HG03025 (cell line): ENCODE measurements at regions not wholly inside any gene's neighbourhood (a gene's known extent, or its start where the extent isn't known, plus 50 kb on each side); places are given as distances from the start of the nearest gene placed in this dataset.
"Not testable (repeated sequence)": the region's sequence is repeated elsewhere in the genome, so short reads cannot be mapped to it uniquely, and the experiment has no call there.

Experiments
- ATAC-seq: cut with Tn5 transposase; IDR thresholded peaks from one replicate; pipeline ENCODE4 v1.9.1; 2021; ENCODE audit warnings: mild to moderate bottlenecking, moderate library complexity; ENCODE audit not compliant: unreplicated experiment, low FRiP score

GRCh38 chr7:93750986-93751385 is 139.6 kb downstream of the TFPI2 start:
- ATAC-seq, result no peak

- ATAC-seq, result no peak
These were observed 143.5 kb downstream of the TFPI2 start for GRCh38 chr7:93747019-93747418.

GRCh38 chr7:93739424-93739823 is 151.1 kb downstream of the TFPI2 start:
- no peak for ATAC-seq

- no peak for ATAC-seq
These were observed 152.6 kb downstream of the TFPI2 start for GRCh38 chr7:93737953-93738352.

- no peak for ATAC-seq
These were observed 153.7 kb downstream of the TFPI2 start for GRCh38 chr7:93736668-93737369.

GRCh38 chr7:93728292-93728691 is 153.8 kb upstream of the CALCR start:
- no peak for ATAC-seq

GRCh38 chr7:93725954-93726353 is 151.4 kb upstream of the CALCR start:
- no peak for ATAC-seq

- no peak for ATAC-seq
These were observed 149.1 kb upstream of the CALCR start for GRCh38 chr7:93723424-93724124.

GRCh38 chr7:93720106-93720505 is 145.6 kb upstream of the CALCR start:
- no peak for ATAC-seq

GRCh38 chr7:93719546-93719945 is 145.0 kb upstream of the CALCR start:
- no peak for ATAC-seq

- ATAC-seq, result no peak
These were observed 142.8 kb upstream of the CALCR start for GRCh38 chr7:93717217-93717900.

- no peak for ATAC-seq
These were observed 140.7 kb upstream of the CALCR start for GRCh38 chr7:93715234-93715633.

GRCh38 chr7:93711926-93712325 is 137.4 kb upstream of the CALCR start:
- ATAC-seq, result no peak

- ATAC-seq, result not testable (repeated sequence)
These were observed 133.7 kb upstream of the CALCR start for GRCh38 chr7:93708255-93708654.

GRCh38 chr7:93707249-93707648 is 132.7 kb upstream of the CALCR start:
- no peak for ATAC-seq

- not testable (repeated sequence) for ATAC-seq
These were observed 131.6 kb upstream of the CALCR start for GRCh38 chr7:93706162-93706561.

- no peak for ATAC-seq
These were observed 129.7 kb upstream of the CALCR start for GRCh38 chr7:93704217-93704616.

GRCh38 chr7:93697901-93698300 is 123.4 kb upstream of the CALCR start:
- no peak for ATAC-seq

GRCh38 chr7:93693796-93694195 is 119.3 kb upstream of the CALCR start:
- no peak for ATAC-seq

- no peak for ATAC-seq
These were observed 115.5 kb upstream of the CALCR start for GRCh38 chr7:93690021-93690420.

- no peak for ATAC-seq
These were observed 103.7 kb upstream of the CALCR start for GRCh38 chr7:93678185-93678584.
